IMR-90 (cell line): ENCODE measurements at regions not wholly inside any gene's neighbourhood (a gene's known extent, or its start where the extent isn't known, plus 50 kb on each side); places are given as distances from the start of the nearest gene placed in this dataset.

Source experiments
- ATAC-seq: fragments of 200-7000 bp; cut with Tn5 transposase; 2 replicates; pipeline ENCODE4 v1.9.1; 2020; ENCODE audit warnings: low read depth, mild to moderate bottlenecking, moderate library complexity
- BruUV-seq: library from RNA; stranded (reverse); fragments of 400-500 nt; replicated peaks from 2 replicates; lab custom pipeline; 2021; lab: Mats Ljungman, UMichigan
- CTCF ChIA-PET: fragments of 300-600 bp; formaldehyde crosslinking; extraction: SDS; loops from one replicate; lab custom pipeline; 2021; ENCODE audit warnings: antibody characterized with exemption; lab: Yijun Ruan, JAX
- POLR2A ChIA-PET: fragments of 300-600 bp; sonication (Branson Sonifier 250); formaldehyde crosslinking; loops from one replicate; lab custom pipeline; 2022; ENCODE audit warnings: antibody characterized with exemption; ENCODE audit not compliant: unreplicated experiment; lab: Charles Lee
- DNase-seq: peaks from one replicate; pipeline ENCODE4 v3.0.0; 2013
- H2AFZ ChIP-seq: replicated peaks from 2 replicates; pipeline ENCODE3; 2013; ENCODE audit warnings: low read length, mild to moderate bottlenecking; ENCODE audit not compliant: poor library complexity
- H2AK5ac ChIP-seq: 2 replicates; pipeline ENCODE4 v1.6.1; 2013; ENCODE audit warnings: low read depth, low read length, inconsistent platforms
- H2AK9ac ChIP-seq: replicated peaks from 2 replicates; pipeline ENCODE3; 2013; ENCODE audit warnings: mild to moderate bottlenecking, low read depth, low read length, moderate library complexity; ENCODE audit not compliant: poor library complexity
- H2BK120ac ChIP-seq: 2 replicates; pipeline ENCODE4 v1.6.1; 2013; ENCODE audit warnings: low read depth, low read length, inconsistent platforms
- H2BK15ac ChIP-seq: 3 replicates; pipeline ENCODE4 v1.6.1; 2013; ENCODE audit warnings: low read depth, low read length, inconsistent platforms
- H2BK20ac ChIP-seq: 2 replicates; pipeline ENCODE4 v1.6.1; 2013; ENCODE audit warnings: low read depth, mild to moderate bottlenecking, inconsistent platforms, low read length, moderate library complexity
- H2BK5ac ChIP-seq: 2 replicates; pipeline ENCODE4 v1.6.1; 2013; ENCODE audit warnings: mild to moderate bottlenecking, low read depth, low read length, inconsistent platforms; ENCODE audit not compliant: poor library complexity, severe bottlenecking
- H3K14ac ChIP-seq: replicated peaks from 2 replicates; pipeline ENCODE4 v1.6.1; 2013; ENCODE audit warnings: low read depth, low read length, inconsistent platforms
- H3K18ac ChIP-seq: 2 replicates; pipeline ENCODE4 v1.6.1; 2013; ENCODE audit warnings: low read depth, low read length, control low read depth
- H3K23ac ChIP-seq: 2 replicates; pipeline ENCODE4 v1.6.1; 2013; ENCODE audit warnings: low read depth, low read length, inconsistent platforms
- H3K27ac ChIP-seq: 2 replicates; pipeline ENCODE4 v1.5.1; 2013; ENCODE audit warnings: mild to moderate bottlenecking, control low read depth, low read length; ENCODE audit not compliant: insufficient read depth
- H3K27me3 ChIP-seq: 2 replicates; pipeline ENCODE4 v1.6.1; 2013; ENCODE audit warnings: low read length; ENCODE audit not compliant: control insufficient read depth, insufficient read depth
- H3K36me3 ChIP-seq: 2 replicates; pipeline ENCODE4 v1.6.1; 2013; ENCODE audit warnings: low read length, mixed read lengths; ENCODE audit not compliant: control insufficient read depth, insufficient read depth
- H3K4ac ChIP-seq: 2 replicates; pipeline ENCODE4 v1.6.1; 2013; ENCODE audit warnings: low read depth, low read length, inconsistent platforms
- H3K4me1 ChIP-seq: 2 replicates; pipeline ENCODE4 v1.6.1; 2013; ENCODE audit warnings: low read length, mixed read lengths; ENCODE audit not compliant: control insufficient read depth, insufficient read depth
- H3K4me2 ChIP-seq: 2 replicates; pipeline ENCODE4 v1.6.1; 2013; ENCODE audit warnings: low read depth, mild to moderate bottlenecking, control low read depth, low read length, moderate library complexity
- H3K4me3 ChIP-seq: 2 replicates; pipeline ENCODE4 v1.5.1; 2013; ENCODE audit warnings: low read depth, mild to moderate bottlenecking, control low read depth, low read length, moderate library complexity; ENCODE audit not compliant: insufficient read depth
- H3K56ac ChIP-seq: 2 replicates; pipeline ENCODE4 v1.6.1; 2013; ENCODE audit warnings: low read length, inconsistent platforms; ENCODE audit not compliant: insufficient read depth; ENCODE audit errors: extremely low read depth
- H3K79me1 ChIP-seq, 2 experiments: 2 replicates each; pipeline ENCODE4 v1.6.1; 2013; ENCODE audit warnings: low read length in 2 of 2, inconsistent platforms in 1 of 2, low read depth in 1 of 2
- H3K9ac ChIP-seq: 2 replicates; pipeline ENCODE4 v1.6.1; 2013; ENCODE audit warnings: low read depth, low read length, control low read depth
- H3K9me1 ChIP-seq: 2 replicates; pipeline ENCODE4 v1.6.1; 2013; ENCODE audit warnings: low read length, inconsistent platforms; ENCODE audit not compliant: insufficient read depth
- H3K9me3 ChIP-seq: 2 replicates; pipeline ENCODE4 v1.6.1; 2013; ENCODE audit warnings: low read length; ENCODE audit not compliant: control insufficient read depth, insufficient read depth
- H4K20me1 ChIP-seq: 2 replicates; pipeline ENCODE4 v1.6.1; 2013; ENCODE audit warnings: low read length, inconsistent platforms; ENCODE audit not compliant: insufficient read depth
- H4K5ac ChIP-seq: 2 replicates; pipeline ENCODE4 v1.6.1; 2013; ENCODE audit warnings: mild to moderate bottlenecking, low read depth, low read length, control low read depth
- H4K8ac ChIP-seq, 2 experiments: 2 replicates each; pipeline ENCODE4 v1.6.1; 2013; ENCODE audit warnings: low read depth in 2 of 2, low read length in 2 of 2, control low read depth in 1 of 2, inconsistent platforms in 1 of 2
- H4K91ac ChIP-seq: 2 replicates; pipeline ENCODE4 v1.6.1; 2013; ENCODE audit warnings: low read depth, low read length, inconsistent platforms; ENCODE audit not compliant: insufficient read depth
- BHLHE40 ChIP-seq: fragments of 150-350 bp; IDR thresholded peaks from 2 replicates; pipeline ENCODE4 v1.6.1; 2016; ENCODE audit warnings: mild to moderate bottlenecking, low read depth, low read length
- CHD1 ChIP-seq: IDR thresholded peaks from 2 replicates; pipeline ENCODE4 v1.6.1; 2012; ENCODE audit warnings: low read depth, low read length, improper control_type of control experiment
- FOS ChIP-seq: fragments of 150-350 bp; IDR thresholded peaks from 2 replicates; pipeline ENCODE4 v1.6.1; 2016; ENCODE audit warnings: low read depth, low read length
- MAFK ChIP-seq: IDR thresholded peaks from 2 replicates; pipeline ENCODE4 v1.6.1; 2012; ENCODE audit warnings: low read depth, low read length, improper control_type of control experiment
- MAZ ChIP-seq: IDR thresholded peaks from 2 replicates; pipeline ENCODE4 v1.6.1; 2012; ENCODE audit warnings: low read depth, mild to moderate bottlenecking, low read length, improper control_type of control experiment, moderate library complexity, borderline replicate concordance
- RCOR1 ChIP-seq: IDR thresholded peaks from 2 replicates; pipeline ENCODE4 v1.6.1; 2012; ENCODE audit warnings: mild to moderate bottlenecking, low read length, improper control_type of control experiment; ENCODE audit not compliant: insufficient replicate concordance
- WGBS, 2 experiments: methylation state at CpG; one replicate each; pipeline versions ENCODE4 v1.1.5 to v1.1.7; 2013; ENCODE audit warnings: missing lambda C conversion rate in 2 of 2; ENCODE audit not compliant: insufficient read length in 1 of 2; ENCODE audit errors: extremely low coverage in 2 of 2; 5-methylcytosine and 5-hydroxymethylcytosine counted together
- dilution Hi-C: fragments of 300-500 bp; cut with HindIII; formaldehyde crosslinking; loops from one replicate; pipeline ENCODE4 v1.14.3; 2018; ENCODE audit warnings: low sequenced_read_pairs; ENCODE audit not compliant: unreplicated experiment
- in situ Hi-C: fragments of 300-500 bp; cut with MboI; formaldehyde crosslinking; loops from 3 replicates; pipeline ENCODE4 v1.14.3; 2019; ENCODE audit warnings: low sequenced_read_pairs, inconsistent platforms, mixed read lengths
- intact Hi-C: fragments of 100-400 bp; cut with micrococcal nuclease; formaldehyde crosslinking; loops from 2 replicates; pipeline ENCODE4 v1.10.0; 2022
- TF ChIP-seq, protein P1 (sequence below): fragments of 150-350 bp; IDR thresholded peaks from 2 replicates; pipeline ENCODE4 v1.6.1; 2017; ENCODE audit warnings: mild to moderate bottlenecking, antibody characterized with exemption, low read length, low read depth
- TF ChIP-seq, protein P2 (sequence below): conservative IDR thresholded peaks from 2 replicates; pipeline ENCODE4 v1.5.1; 2012; ENCODE audit warnings: mild to moderate bottlenecking, low read depth, low read length, improper control_type of control experiment

DNA sequence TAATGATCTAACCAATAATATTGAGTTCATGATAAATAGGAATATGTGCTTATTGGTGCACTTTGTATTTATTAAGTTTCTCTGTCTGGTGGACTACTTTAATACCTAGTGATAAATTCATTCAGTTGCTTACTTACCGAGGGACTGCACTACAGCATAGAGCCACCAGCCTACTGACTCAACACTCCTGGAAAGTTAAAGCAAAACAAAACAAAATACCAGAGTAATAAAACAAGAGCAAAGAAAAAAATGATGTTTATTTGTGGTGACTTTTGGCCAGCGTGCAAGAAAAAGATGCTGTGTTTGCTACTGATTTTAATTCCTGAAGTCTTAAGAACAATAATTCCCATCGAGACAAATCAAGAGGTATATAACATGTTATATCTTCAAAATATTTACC, 586.3 kb downstream of the PLA2G4A start:
- intact Hi-C loops (loop anchor here (2.0 to 10.0 kb wide), 2 partner anchors 510 to 714 kb away; no protein-coding TSS in a partner anchor), in situ Hi-C loops (no loop called here)
- no peak overlapping the region for H3K18ac ChIP-seq

More for the DNA sequence above, 586.3 kb downstream of the PLA2G4A start:
- no peaks in the 10 kb centered on the region for H3K27me3 ChIP-seq
- H2BK20ac ChIP-seq = no peak overlapping the region
- no peak overlapping the region for H3K27ac ChIP-seq
- no TSS peak for BruUV-seq
- dilution Hi-C loops = no loop called here
- no peaks in the 10 kb centered on the region for H3K9me3 ChIP-seq
- no peak overlapping the region for H2BK120ac ChIP-seq
- TF ChIP-seq MAFK = no peak
- TF ChIP-seq, protein P1, sequence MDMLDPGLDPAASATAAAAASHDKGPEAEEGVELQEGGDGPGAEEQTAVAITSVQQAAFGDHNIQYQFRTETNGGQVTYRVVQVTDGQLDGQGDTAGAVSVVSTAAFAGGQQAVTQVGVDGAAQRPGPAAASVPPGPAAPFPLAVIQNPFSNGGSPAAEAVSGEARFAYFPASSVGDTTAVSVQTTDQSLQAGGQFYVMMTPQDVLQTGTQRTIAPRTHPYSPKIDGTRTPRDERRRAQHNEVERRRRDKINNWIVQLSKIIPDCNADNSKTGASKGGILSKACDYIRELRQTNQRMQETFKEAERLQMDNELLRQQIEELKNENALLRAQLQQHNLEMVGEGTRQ = no peak
- TF ChIP-seq BHLHE40 = no peak
- TF ChIP-seq FOS = no peak
- TF ChIP-seq CHD1 = no peak
- no peak for TF ChIP-seq MAZ
- TF ChIP-seq, protein P2, sequence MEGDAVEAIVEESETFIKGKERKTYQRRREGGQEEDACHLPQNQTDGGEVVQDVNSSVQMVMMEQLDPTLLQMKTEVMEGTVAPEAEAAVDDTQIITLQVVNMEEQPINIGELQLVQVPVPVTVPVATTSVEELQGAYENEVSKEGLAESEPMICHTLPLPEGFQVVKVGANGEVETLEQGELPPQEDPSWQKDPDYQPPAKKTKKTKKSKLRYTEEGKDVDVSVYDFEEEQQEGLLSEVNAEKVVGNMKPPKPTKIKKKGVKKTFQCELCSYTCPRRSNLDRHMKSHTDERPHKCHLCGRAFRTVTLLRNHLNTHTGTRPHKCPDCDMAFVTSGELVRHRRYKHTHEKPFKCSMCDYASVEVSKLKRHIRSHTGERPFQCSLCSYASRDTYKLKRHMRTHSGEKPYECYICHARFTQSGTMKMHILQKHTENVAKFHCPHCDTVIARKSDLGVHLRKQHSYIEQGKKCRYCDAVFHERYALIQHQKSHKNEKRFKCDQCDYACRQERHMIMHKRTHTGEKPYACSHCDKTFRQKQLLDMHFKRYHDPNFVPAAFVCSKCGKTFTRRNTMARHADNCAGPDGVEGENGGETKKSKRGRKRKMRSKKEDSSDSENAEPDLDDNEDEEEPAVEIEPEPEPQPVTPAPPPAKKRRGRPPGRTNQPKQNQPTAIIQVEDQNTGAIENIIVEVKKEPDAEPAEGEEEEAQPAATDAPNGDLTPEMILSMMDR = no peak
- no peak for TF ChIP-seq RCOR1
- DNase-seq (peak; percentile 46), ATAC-seq (peak; percentile 83)
- H3K4me3 ChIP-seq = no peak overlapping the region
- no CpG with 5 or more reads among the region's 3 CpGs for WGBS, 2 experiments
- no peak overlapping the region for H3K56ac ChIP-seq
- no peak overlapping the region for H3K4me2 ChIP-seq
- no peaks in the 10 kb centered on the region for H3K79me1 ChIP-seq
- H4K8ac ChIP-seq = no peak overlapping the region
- H3K4me1 ChIP-seq = no peaks in the 10 kb centered on the region
- no peak overlapping the region for H2BK5ac ChIP-seq
- H3K9ac ChIP-seq = no peak overlapping the region
- H4K20me1 ChIP-seq = no peaks in the 10 kb centered on the region
- H2AK5ac ChIP-seq = no peak overlapping the region
- CTCF ChIA-PET = no interaction called here
- no peaks in the 10 kb centered on the region for H3K9me1 ChIP-seq
- H2BK15ac ChIP-seq = no peak overlapping the region
- H3K23ac ChIP-seq = no peak overlapping the region
- H3K14ac ChIP-seq = no peak overlapping the region
- H2AFZ ChIP-seq = no peak overlapping the region
- no peak overlapping the region for H4K5ac ChIP-seq
- H2AK9ac ChIP-seq = no peak overlapping the region
- no peak overlapping the region for H3K4ac ChIP-seq
- no peak overlapping the region for H4K91ac ChIP-seq
- POLR2A ChIA-PET = no interaction called here
- H3K36me3 ChIP-seq = no peaks in the 10 kb centered on the region
